ENCODE measurements at regions not wholly inside any gene's neighbourhood (a gene's known extent, or its start where the extent isn't known, plus 50 kb on each side); places are given as distances from the start of the nearest gene placed in this dataset.

GRCh38 chr6:140538926-140539325, 1164.5 kb upstream of the CITED2 start:
- ChIA-PET POLR2A (no interaction called here), CTCF (interaction anchor here (0.7 to 1.3 kb wide), 4 partner anchors 11 to 38 kb away, joined by 3 read pairs; no protein-coding TSS in a partner anchor)
- TF ChIP-seq CTCF (IDR thresholded peaks at IDR 0.05; ENCODE audit: control extremely low read depth, extremely low read depth, low read depth, missing control alignments), result no peak
- DNase-seq (ENCODE audit: extremely low spot score), result no peak

GRCh38 chr6:140537834-140538705, 1163.6 kb upstream of the CITED2 start:
- no peak for DNase-seq (ENCODE audit: extremely low spot score)
- CTCF ChIA-PET, result interaction anchor here (0.7 to 1.3 kb wide), 2 partner anchors 10 to 38 kb away, joined by 3 read pairs; no protein-coding TSS in a partner anchor
- TF ChIP-seq CTCF (IDR thresholded peaks at IDR 0.05; ENCODE audit: control extremely low read depth, extremely low read depth, low read depth, missing control alignments), result no peak
- POLR2A ChIA-PET, result no interaction called here

GRCh38 chr6:140537211-140537610, 1162.8 kb upstream of the CITED2 start:
- no peak for DNase-seq (ENCODE audit: extremely low spot score)
- TF ChIP-seq CTCF (IDR thresholded peaks at IDR 0.05; ENCODE audit: control extremely low read depth, extremely low read depth, low read depth, missing control alignments), result no peak
- ChIA-PET CTCF (no interaction called here), POLR2A (no interaction called here)

GRCh38 chr6:140535511-140535910, 1161.1 kb upstream of the CITED2 start:
- no peak for DNase-seq (ENCODE audit: extremely low spot score)
- TF ChIP-seq CTCF (IDR thresholded peaks at IDR 0.05; ENCODE audit: control extremely low read depth, extremely low read depth, low read depth, missing control alignments), result no peak
- ChIA-PET CTCF (no interaction called here), POLR2A (no interaction called here)

- CTCF ChIA-PET, result no interaction called here
- TF ChIP-seq CTCF (IDR thresholded peaks at IDR 0.05; ENCODE audit: control extremely low read depth, extremely low read depth, low read depth, missing control alignments), result no peak
- DNase-seq (ENCODE audit: extremely low spot score), result no peak
- POLR2A ChIA-PET, result no interaction called here
These were observed 1159.1 kb upstream of the CITED2 start for GRCh38 chr6:140533526-140533925.

GRCh38 chr6:140504776-140505175, 1130.3 kb upstream of the CITED2 start:
- ChIA-PET POLR2A (no interaction called here), CTCF (no interaction called here)
- TF ChIP-seq CTCF (IDR thresholded peaks at IDR 0.05; ENCODE audit: control extremely low read depth, extremely low read depth, low read depth, missing control alignments), result no peak
- no peak for DNase-seq (ENCODE audit: extremely low spot score)
